Heart left ventricle (tissue), 13 donors: ENCODE measurements at regions not wholly inside any gene's neighbourhood (a gene's known extent, or its start where the extent isn't known, plus 50 kb on each side); places are given as distances from the start of the nearest gene placed in this dataset.

Source experiments
- POLR2A ChIP-seq, 2 donors: fragments of 450-650 bp; IDR thresholded peaks; one replicate each; pipeline ENCODE4 v1.6.1; 2017; ENCODE audit warnings: antibody characterized with exemption in 2 of 2, mild to moderate bottlenecking in 2 of 2, moderate library complexity in 2 of 2
- TF ChIP-seq, protein P1 (sequence below), 12 donors: fragments of 200-600 bp; sonication (generic) in 4 of 12; IDR thresholded peaks; one replicate each; pipeline versions ENCODE4 v1.5.0 to v1.8.0; 2018 to 2022; ENCODE audit warnings: antibody characterized with exemption in 12 of 12, mild to moderate bottlenecking in 5 of 12
- donor health status: ischemic (EF 13 %, LVEDD 7.1; RV severe dilation, severe dysfunction).
- donor health status: DM: no; HTN: yes; CAD: no.
- donor health status: DM: no; HTN: no; CAD: no.
- donor health status: ischemic (EF 25% LVEDD 6.9; RV normal size, moderate dysfunction).
- donor health status: ischemic (EF 25% LVEDD 5.7; RV mildly dilated, moderate dysfunction).
- donor health status: ischemic (EF 35%, LVEDD 5.7; RV mildly dilated, moderate dysfunction).
- donor health status: nonischemic (EF 11% LVEDD 7.7; RV severe dilation, severe dysfunction).
- donor health status: DM: yes; HTN: yes; CAD: no.
- donor health status: PGD.
- donor health status: ischemic (EF 29% LVEDD 5.4; RV normal size, mild dysfunction).
- donor health status: nonischemic (EF 23%, LVEDD 6.1; RV moderate dilation, normal function).

DNA sequence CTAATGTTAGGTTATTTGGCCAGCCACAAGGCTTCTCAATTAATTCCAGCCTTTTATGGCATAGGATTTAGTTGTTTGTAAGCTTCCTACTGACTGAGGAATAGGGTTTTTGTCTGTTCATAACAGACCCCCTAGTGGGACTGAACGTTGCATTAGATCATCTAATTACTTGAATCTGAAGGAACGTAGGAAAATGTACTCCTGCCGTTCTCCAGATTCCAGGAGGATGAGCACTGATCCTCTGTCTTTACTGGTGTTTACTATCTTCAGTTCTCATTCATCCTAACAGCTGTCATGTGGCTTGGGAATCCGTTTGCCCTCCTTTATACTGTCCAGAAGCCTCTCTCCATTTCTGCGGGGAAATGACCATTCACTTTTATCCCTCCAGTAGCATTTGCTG is 52.7 kb downstream of the RAD54L2 start:
- TF ChIP-seq, protein P1, sequence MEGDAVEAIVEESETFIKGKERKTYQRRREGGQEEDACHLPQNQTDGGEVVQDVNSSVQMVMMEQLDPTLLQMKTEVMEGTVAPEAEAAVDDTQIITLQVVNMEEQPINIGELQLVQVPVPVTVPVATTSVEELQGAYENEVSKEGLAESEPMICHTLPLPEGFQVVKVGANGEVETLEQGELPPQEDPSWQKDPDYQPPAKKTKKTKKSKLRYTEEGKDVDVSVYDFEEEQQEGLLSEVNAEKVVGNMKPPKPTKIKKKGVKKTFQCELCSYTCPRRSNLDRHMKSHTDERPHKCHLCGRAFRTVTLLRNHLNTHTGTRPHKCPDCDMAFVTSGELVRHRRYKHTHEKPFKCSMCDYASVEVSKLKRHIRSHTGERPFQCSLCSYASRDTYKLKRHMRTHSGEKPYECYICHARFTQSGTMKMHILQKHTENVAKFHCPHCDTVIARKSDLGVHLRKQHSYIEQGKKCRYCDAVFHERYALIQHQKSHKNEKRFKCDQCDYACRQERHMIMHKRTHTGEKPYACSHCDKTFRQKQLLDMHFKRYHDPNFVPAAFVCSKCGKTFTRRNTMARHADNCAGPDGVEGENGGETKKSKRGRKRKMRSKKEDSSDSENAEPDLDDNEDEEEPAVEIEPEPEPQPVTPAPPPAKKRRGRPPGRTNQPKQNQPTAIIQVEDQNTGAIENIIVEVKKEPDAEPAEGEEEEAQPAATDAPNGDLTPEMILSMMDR (IDR thresholded peaks at IDR 0.05), result no peak
- no peak for TF ChIP-seq POLR2A (IDR thresholded peaks at IDR 0.05)
